22Rv1 (cell line): ENCODE measurements at regions not wholly inside any gene's neighbourhood (a gene's known extent, or its start where the extent isn't known, plus 50 kb on each side); places are given as distances from the start of the nearest gene placed in this dataset.

Source experiments
- ZFX ChIP-seq: fragments of 450-650 bp; IDR thresholded peaks from 2 replicates; pipeline ENCODE4 v1.6.1; 2017; ENCODE audit warnings: antibody characterized with exemption, borderline replicate concordance
- TF ChIP-seq, protein P1 (sequence below): fragments of 450-650 bp; IDR thresholded peaks from 2 replicates; pipeline ENCODE4 v1.5.1; 2017; ENCODE audit warnings: mild to moderate bottlenecking

- TF ChIP-seq, protein P1, sequence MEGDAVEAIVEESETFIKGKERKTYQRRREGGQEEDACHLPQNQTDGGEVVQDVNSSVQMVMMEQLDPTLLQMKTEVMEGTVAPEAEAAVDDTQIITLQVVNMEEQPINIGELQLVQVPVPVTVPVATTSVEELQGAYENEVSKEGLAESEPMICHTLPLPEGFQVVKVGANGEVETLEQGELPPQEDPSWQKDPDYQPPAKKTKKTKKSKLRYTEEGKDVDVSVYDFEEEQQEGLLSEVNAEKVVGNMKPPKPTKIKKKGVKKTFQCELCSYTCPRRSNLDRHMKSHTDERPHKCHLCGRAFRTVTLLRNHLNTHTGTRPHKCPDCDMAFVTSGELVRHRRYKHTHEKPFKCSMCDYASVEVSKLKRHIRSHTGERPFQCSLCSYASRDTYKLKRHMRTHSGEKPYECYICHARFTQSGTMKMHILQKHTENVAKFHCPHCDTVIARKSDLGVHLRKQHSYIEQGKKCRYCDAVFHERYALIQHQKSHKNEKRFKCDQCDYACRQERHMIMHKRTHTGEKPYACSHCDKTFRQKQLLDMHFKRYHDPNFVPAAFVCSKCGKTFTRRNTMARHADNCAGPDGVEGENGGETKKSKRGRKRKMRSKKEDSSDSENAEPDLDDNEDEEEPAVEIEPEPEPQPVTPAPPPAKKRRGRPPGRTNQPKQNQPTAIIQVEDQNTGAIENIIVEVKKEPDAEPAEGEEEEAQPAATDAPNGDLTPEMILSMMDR: no peak
- TF ChIP-seq ZFX: no peak
Observed at GRCh38 chr1:98005326-98006010, 84.6 kb upstream of the DPYD start.
